Astrocyte (in vitro differentiated cells and primary cell): ENCODE measurements at regions not wholly inside any gene's neighbourhood (a gene's known extent, or its start where the extent isn't known, plus 50 kb on each side); places are given as distances from the start of the nearest gene placed in this dataset.

Experiments
- EZH2 ChIP-seq: IDR thresholded peaks from 2 replicates; pipeline ENCODE4 v1.6.1; 2012; ENCODE audit warnings: mild to moderate bottlenecking, low read length, inconsistent platforms; ENCODE audit not compliant: insufficient read depth
- TF ChIP-seq, protein P1 (sequence below): IDR thresholded peaks from 2 replicates; pipeline ENCODE4 v1.5.1; 2011; ENCODE audit warnings: low read depth, mild to moderate bottlenecking, inconsistent platforms, low read length, moderate library complexity; ENCODE audit not compliant: insufficient read depth

DNA sequence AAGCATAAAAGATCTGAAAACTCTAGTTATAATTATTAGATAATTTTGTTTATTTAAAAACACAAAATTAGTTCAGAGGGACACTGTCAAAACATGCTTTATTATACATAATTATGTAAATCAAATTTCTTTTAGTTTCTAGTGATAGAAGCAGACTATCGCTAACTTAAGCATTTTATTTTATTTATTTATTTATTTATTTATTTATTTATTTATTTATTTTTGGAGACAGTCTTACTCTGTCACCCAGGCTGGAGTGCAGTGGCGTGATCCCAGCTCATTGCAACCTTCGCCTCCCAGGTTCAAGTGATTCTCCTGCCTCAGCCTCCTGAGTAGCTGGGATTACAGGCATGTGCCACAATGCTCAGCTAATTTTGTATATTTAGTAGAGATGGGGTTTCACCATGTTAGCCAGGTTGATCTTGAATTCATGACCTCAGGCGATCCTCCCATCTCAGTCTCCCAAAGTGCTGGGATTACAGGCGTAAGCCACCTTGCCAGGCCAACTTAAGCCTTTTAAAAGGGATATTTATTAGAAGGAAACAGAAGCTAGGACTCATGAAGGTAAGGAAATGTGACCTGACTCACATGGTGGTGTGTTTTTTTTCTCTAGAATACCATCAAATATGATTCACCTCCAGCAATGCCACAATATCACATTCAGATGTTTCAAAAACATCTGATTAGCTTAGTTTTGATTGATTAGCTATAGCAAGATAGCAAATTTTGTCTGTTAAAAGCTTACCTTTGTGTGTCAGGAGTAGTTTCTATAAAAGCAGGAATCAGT is 1357.4 kb upstream of the ADGRL4 start:
- TF ChIP-seq, protein P1, sequence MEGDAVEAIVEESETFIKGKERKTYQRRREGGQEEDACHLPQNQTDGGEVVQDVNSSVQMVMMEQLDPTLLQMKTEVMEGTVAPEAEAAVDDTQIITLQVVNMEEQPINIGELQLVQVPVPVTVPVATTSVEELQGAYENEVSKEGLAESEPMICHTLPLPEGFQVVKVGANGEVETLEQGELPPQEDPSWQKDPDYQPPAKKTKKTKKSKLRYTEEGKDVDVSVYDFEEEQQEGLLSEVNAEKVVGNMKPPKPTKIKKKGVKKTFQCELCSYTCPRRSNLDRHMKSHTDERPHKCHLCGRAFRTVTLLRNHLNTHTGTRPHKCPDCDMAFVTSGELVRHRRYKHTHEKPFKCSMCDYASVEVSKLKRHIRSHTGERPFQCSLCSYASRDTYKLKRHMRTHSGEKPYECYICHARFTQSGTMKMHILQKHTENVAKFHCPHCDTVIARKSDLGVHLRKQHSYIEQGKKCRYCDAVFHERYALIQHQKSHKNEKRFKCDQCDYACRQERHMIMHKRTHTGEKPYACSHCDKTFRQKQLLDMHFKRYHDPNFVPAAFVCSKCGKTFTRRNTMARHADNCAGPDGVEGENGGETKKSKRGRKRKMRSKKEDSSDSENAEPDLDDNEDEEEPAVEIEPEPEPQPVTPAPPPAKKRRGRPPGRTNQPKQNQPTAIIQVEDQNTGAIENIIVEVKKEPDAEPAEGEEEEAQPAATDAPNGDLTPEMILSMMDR, result no peak
- no peak for TF ChIP-seq EZH2
